ENCODE measurements at regions not wholly inside any gene's neighbourhood (a gene's known extent, or its start where the extent isn't known, plus 50 kb on each side); places are given as distances from the start of the nearest gene placed in this dataset.

DNA sequence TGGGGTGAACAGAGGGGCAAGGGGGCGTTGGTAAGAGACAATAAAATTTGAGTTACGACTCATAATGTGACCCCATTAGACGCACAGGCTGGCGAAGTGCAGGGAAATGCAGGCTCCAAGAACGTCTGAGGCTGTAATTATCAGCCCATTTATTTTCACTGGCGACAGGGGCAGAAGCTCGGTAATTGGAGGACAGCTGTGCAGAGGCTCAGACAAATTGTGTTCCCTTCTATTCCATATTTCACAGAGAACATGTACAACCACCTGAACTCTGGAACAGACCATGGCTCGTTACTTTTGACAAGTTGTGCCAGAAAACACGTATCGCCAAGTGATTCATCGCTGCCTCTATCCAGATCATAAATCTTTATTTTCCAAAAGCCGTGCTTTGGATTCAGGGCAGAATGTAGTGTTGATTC is 137.3 kb upstream of the FRMD4A start:
- POLR2A ChIA-PET: no interaction called here
- CTCF ChIA-PET: no interaction called here

DNA sequence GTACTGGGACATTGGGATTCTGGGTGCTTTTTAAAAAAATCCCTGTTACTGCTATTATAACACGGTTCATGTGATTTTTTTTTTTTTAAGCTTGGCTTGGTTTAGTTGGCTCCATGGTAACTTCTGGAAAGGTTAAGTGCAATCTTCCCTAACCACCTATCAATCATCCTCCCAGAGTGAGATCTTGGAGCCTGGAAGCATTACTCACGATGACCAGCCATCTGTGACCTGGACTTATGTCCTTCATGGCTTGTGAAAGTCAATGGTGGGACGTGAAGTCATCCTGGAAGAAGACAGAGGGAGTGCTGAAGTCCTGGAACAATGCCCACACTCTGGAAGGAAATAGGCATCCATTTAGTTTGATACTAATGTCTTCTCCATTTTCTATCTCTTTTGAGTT is 135.5 kb upstream of the FRMD4A start:
- POLR2A ChIA-PET: no interaction called here
- CTCF ChIA-PET: no interaction called here

DNA sequence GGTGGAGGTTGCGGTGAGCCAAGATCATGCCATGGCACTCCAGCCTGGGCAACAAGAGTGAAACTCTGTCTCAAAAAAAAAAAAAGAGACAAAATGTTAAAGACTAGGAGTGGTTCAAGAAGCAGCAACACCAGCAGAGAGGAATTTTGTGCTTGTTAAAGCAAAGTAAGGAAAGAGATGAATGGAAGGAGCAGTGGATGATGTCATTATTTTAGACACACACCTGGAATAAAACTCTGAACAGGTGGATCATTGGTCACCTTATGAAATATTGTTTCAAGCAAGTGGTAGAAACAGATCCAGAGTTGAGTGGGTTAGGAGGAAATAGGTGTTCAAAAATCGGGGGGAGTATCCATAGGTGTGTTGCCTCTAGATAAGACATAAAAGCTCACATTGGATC is 129.7 kb upstream of the FRMD4A start:
- CTCF ChIA-PET: no interaction called here
- POLR2A ChIA-PET: no interaction called here

DNA sequence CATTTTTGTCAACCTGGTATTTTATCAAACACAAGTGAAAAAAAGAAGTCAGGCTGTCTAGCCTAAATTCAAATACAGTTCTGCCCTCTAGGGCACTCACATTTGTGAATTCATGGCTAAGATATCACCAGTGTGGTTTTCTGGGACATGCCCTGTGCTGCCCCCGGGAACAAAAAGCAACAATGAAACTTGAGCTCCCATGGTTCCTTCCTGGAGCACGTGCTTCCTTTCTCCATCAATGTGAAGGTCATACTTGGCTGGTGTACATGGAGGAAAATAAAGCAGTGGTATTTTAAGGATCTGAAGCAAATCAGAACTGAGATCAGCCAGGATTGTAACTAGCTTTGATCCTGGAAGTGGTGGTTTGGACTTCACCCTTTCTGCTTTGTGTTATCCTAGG is 128.9 kb upstream of the FRMD4A start:
- POLR2A ChIA-PET: no interaction called here
- CTCF ChIA-PET: no interaction called here

DNA sequence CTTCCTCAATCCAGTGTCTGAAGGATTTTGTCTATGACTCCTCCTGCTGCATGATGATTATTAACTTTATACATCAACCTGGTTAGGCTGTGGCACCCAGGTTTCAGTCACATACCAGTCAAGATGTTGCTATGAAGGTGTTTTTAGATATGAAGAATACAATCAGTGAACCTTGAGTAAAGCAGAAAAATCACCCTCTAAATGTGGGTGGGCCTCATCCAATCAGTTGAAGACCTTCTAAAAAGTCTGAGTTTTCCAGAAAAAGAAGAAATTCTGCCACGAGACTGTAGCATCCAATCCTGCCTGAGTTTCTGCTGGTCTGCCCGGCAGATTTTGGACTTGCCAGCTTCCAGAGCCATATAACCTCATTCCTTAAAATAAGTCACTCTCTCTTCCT is 126.1 kb upstream of the FRMD4A start:
- POLR2A ChIA-PET: interaction anchor here (0.5 kb wide), 1 partner anchor 144 kb away, joined by 7 read pairs; no protein-coding TSS in a partner anchor
- CTCF ChIA-PET: no interaction called here

DNA sequence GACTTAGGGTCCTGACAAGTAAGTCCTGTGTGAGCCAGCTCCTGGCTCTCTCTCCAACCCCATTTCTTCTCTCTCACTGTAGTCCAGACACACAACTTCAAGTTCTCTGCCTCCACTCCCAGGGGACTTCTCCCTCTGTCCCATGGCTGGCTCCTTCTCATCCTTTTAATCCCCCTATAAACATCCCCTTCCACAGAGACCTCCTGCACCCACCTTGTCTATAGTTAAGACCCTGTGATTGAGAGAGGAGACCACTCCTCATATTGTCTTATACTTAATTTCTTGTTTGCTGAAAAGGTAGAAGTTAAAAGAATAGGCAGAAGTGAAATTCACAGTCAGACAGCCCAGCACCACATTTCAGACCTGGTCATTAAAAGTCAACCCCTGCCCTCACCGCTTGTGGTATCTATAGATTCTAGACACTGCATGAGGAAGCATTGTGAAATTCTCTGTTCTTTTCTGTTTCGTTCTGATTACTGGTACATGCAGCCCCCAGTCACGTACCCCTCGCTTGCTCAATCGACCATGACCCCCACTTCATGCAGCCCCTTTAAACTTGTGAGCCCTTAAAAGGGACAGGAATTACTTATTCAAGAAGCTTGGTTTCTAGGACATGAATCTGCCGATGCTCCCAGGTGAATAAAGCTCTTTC is 125.6 kb upstream of the FRMD4A start:
- CTCF ChIA-PET: no interaction called here

DNA sequence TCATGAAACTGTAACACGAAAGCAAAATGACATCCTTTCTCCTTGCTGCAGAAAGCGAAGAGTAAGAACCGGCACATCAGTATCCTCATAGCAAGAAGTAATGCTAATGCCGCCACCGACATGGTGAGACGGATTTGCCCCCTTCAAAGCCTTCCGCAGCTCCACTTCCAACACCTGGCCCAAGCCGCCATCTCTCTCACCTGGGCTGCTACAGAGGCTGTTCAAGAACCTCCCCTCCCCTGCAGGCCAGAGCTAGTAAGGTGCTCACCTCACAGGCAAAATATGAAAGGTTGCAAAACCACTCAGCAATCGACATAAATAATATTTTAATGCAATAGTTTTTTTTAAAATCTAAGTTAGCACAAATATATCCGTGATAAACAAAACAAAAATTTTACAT is 123.9 kb upstream of the FRMD4A start:
- CTCF ChIA-PET: no interaction called here
- POLR2A ChIA-PET: no interaction called here

More for the DNA sequence above, 125.6 kb upstream of the FRMD4A start:
- POLR2A ChIA-PET: interaction anchor here (0.5 kb wide), 1 partner anchor 144 kb away, joined by 7 read pairs; no protein-coding TSS in a partner anchor

DNA sequence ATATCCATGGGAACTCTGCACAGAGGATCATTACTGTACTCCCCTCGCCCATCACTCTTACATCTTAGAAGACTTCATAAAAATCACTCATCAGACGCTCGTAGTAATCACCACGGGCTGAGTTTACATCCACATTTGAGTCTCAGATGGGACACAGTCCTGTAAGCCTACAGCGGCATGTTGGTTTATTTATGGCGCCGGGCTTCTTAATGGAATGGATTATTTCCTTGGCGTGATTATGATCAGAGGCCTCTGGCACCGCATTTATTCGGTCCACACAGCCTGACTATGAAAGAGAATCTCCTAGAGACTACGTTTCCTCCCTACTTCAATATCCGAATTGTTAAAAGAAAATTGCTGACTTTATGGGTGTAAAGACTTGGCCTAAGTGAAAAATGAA is 123.5 kb upstream of the FRMD4A start:
- ChIA-PET CTCF (no interaction called here), POLR2A (no interaction called here)

DNA sequence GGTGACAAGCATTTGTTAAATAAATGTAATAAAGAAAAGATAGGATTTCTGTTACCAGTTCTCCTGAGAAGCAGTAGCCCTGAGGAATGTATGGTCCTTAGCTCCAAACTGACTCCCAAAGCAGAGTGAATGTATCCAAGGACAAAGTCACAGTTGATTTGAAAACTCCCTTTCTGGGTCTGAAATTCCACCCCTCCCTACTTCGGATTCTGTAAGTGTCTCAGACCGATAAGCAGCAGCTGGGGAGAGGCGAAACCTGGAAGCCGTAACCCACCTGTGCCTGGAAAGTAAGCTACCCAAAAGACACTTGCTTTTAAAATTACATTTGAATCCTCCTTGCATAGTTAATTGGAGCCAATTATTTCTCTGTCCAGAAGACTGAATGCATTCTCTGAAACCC is 122.9 kb upstream of the FRMD4A start:
- POLR2A ChIA-PET: no interaction called here
- CTCF ChIA-PET: interaction anchor here (0.8 kb wide), 1 partner anchor 11 kb away, joined by 4 read pairs; no protein-coding TSS in a partner anchor

DNA sequence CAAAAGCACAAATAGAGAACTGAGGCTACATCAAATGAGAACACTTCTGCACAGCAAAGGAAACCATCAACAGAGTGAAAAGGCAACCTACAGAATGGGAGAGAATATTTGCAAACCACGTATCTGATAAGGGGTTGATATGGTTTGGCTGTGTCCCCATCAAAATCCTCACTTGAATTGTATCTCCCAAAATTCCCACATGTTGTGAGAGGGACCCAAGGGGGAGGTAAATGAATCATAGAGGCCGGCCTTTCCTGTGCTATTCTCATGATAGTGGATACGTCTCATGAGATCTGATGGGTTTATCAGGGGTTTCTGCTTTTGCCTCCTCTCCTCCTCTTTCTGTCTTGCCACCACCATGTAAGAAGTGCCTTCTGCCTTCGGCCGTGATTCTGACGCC is 120.6 kb upstream of the FRMD4A start:
- ChIA-PET POLR2A (no interaction called here), CTCF (interaction anchor here (0.6 kb wide), 1 partner anchor 598 kb away, joined by 5 read pairs; no protein-coding TSS in a partner anchor)

DNA sequence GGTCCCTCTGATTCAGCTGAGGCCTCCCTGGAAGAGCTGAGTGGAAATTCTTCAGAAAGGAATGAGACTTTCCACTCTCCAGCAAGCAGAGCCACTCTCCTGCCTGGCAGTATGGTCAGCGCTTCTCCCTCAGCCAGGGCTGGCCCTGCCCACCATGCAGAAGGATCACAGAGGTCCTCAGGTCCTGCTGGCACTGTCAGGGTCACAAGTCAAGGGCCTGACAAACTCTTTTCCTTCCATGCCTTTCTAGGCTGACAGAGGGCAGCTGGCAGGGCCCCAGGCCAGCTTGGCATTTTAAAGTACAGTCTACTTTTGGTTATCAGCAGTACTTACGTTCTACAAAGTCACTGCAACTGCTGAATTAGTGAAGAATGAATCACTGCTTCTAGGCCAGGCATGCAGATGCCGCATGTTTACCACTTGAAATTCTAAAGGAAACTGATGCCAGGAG is 119.3 kb upstream of the FRMD4A start:
- POLR2A ChIA-PET: no interaction called here
- CTCF ChIA-PET: no interaction called here

DNA sequence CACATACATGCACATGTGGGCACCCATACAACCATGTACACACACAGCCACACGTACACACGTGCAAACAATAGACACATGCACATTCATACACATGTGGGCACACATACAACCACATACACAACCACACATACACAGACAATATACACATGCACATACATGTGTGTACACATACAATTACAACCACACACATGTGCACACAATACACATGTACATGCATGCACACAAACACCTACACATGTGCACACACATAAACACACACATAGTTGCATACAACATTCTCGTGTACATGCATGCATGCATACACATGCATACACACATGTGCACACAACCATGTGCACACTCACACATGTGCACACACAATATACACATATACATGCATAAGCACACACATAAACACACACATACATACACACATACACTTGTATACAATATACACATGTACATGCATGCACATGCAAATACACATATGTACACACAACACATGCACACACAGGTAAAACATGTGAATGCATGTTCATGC is 118.6 kb upstream of the FRMD4A start:
- ChIA-PET CTCF (no interaction called here), POLR2A (no interaction called here)

DNA sequence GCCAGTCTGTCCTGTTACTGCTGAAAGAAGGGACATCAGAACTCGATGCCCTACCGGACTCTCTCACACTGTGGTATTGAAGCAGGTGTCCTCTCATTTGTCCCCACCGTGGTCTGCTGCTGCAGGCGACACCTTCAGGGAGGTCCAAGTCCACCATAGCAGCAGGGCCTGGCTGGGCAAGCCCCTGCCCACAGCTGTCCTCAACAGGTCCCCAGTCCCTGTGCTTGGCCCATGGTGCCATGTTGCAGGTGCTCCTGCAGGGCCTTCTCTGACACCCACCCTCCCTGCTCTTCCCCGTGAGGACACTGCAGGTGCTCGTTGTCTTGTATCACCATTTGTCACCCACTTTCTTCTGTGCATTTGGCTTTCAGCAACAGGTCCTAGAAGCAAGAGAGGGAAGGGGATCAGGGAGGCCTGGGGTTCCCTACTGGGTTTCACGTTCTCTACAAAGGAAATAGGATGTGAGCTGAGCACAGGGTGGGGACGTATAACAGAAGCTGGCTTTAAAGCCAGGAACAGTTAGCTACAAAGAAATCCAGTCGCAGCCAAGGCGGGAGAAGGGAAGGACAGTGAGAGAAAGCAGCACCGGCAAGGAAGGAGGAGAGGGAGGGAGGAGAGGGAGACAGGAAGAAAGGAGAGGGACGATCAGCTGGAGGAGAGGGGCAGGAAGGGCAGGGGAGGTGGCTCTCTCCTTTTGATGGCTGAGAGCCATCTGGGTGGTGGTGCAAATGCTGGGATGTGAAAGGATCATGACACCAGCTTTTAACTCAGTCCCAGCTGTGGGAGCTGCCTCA is 117.7 kb upstream of the FRMD4A start:
- POLR2A ChIA-PET: no interaction called here
- CTCF ChIA-PET: no interaction called here

DNA sequence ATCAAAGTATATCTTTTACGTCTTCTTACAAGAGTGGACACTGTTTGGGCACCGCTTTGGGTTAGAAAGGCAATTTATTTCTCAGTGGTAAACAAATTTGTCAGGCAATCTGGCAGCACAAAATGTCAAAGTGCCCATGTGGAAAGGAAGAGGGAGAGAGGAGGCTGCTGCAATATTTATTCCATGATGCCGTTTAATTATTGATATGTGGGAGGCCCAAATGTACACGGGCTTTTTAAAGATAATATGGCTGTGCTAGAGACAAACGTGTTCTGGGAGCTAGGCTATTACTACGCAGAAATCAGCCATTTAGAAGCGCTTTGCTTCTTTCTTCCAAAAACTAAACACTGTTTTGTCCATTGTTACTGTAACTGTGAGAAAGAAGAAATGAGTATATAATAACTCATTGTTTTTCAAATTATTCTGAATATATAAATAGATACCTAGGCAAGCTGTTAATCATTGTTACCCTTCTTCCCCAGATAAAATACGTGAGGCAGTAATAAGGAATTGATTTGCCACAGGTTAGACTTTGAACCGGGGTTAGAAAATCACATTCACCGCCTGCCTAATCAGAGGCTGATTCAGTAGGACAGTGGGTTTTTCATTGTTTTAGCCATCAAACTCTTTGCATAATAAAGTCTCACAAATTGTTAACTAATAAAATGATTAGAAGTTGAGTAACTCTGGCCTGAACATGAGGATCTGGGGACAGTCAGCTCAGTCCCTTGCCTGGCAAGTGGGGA is 116.5 kb upstream of the FRMD4A start:
- POLR2A ChIA-PET: no interaction called here
- CTCF ChIA-PET: no interaction called here

DNA sequence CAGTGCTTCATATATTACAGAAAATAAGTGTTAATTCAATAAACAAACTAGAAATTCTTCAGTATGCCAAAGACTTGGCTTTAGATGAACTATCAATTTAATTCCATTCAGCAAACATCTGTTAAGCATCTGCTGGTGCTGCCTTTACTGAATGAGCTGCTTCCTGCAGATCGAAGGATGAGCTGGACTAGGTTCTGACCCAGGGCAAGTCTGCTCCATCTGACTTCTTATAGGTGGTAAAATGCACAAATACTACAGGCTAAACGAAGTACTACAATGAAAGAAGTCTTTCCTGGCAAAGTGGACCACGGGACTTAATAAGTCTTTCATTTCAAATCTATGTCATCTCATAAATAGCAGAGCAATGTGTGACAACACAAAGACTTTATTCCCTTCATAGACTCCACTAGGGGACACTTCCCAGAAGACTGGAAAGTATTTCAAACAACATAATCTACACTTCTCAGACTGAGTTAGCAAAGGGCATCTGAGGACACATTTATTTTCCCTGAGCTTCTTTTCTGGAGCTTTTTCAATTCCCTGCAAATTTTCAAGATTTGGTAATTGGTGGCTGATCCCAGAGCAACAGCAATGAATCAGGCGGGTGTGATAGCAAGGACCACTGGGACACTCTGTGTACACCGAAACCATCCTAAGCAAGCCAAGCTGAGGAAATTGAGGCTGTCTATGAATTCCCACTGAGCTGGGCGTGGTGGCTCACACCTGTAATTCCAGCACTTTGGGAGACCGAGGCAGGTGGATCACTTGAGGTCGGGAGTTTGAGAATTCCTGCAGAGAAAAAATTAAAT is 108.9 kb upstream of the FRMD4A start:
- POLR2A ChIA-PET: no interaction called here
- CTCF ChIA-PET: no interaction called here

DNA sequence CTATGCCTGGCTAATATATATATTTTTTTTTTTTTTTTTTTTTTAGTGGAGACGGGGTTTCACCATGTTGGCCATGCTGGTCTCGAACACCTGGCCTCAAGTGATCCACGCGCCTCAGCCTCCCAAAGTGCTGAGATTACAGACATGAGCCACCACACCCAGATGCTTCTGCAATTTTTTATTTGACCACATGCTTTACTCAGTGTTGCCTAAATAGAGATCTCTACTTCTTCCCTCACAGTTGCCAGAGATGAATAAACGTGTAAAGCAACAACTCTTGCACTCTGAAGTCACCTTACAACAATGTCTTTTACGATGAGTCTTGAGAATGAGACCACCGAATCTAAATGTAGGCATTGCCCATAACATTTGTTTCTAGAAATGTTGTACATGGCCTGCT is 107.9 kb upstream of the FRMD4A start:
- POLR2A ChIA-PET: no interaction called here
- CTCF ChIA-PET: no interaction called here

DNA sequence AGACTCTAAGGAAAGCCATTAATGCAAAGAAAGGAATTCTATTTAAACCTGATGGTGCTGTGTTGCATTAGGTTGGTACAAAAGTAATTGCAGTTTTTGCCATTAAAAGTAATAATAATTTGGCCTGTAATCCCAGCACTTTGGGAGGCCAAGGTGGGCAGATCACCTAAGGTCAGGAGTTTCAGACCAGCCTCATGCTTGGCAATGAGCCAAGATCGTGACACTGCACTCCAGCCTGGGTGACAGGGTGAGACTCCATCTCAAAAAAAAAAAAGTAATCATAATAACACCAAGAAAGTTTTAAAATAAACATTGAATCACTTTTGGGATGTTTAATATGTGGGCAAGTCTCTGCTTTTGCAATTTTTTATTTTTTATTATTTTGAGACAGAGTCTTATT is 107.3 kb upstream of the FRMD4A start:
- ChIA-PET CTCF (no interaction called here), POLR2A (no interaction called here)

DNA sequence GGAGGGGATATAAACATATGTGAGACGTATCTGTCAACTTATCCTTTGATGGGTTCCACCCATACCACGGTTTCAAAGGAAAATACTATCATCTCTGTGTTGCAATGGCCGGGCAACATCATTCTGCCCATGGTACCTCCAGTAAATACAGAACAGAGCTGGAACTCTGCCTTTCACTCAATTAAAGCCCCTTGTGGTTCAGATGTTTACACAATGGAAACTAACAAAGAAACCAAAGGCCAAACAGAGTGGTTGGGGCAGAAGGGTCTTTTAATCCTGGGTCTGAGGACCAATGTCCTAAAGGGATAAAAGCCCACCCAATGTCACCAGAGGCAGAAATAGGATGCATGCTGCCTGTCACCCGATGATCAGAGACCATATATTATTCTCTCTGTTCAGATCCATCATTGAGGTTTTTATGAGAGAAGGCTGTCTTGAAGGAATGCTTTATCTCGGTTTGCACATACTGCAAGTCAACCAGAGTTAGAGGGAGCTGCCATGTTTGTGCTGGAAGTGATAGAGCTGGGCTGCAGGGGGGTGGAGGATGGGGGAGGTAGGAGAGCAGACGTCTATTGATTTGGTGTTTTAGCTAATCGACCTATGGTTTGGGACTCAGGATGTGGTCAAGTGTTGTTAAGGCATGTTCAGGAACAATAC is 105.4 kb upstream of the FRMD4A start:
- ChIA-PET CTCF (interaction anchor here (0.6 kb wide), 1 partner anchor 58 kb away, joined by 4 read pairs; no protein-coding TSS in a partner anchor), POLR2A (no interaction called here)

DNA sequence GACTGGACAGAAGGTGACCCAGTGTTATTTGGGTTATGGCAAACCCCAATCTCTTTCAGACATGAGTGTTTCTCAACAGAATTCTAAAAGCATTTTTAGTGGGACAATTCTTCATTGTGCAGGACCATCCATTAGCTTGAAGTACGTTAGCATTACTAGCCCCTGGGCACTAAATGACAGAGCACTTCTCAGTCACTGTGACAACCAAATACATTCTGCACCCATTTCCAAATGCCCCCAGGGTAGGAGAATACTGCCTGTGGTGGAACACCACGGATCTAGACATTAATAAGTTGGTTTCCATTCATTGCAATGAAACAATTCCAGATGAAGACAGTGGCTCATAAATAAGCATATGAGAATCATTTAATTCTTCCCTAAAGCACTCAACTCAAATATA is 102.4 kb upstream of the FRMD4A start:
- POLR2A ChIA-PET: no interaction called here
- CTCF ChIA-PET: no interaction called here

Measured in activated CD8-positive, alpha-beta memory T cell treated with anti-CD3 and anti-CD28 coated beads for 36 hours (primary cell).